Large intestine (tissue), 3 donors: ENCODE measurements at regions not wholly inside any gene's neighbourhood (a gene's known extent, or its start where the extent isn't known, plus 50 kb on each side); places are given as distances from the start of the nearest gene placed in this dataset.

Experiments
- DNase-seq, 2 donors: peaks; one replicate each; pipeline versions ENCODE4 v3.0.0 to v3.0.0-alpha.2; 2013
- H3K27ac ChIP-seq: one replicate; pipeline ENCODE4 v1.5.1; 2013; ENCODE audit warnings: low read length
- H3K27me3 ChIP-seq: 2 replicates; pipeline ENCODE4 v1.6.1; 2013; ENCODE audit warnings: low read length; ENCODE audit not compliant: control insufficient read depth, insufficient read depth
- H3K36me3 ChIP-seq: 2 replicates; pipeline ENCODE4 v1.6.1; 2013; ENCODE audit warnings: low read length; ENCODE audit not compliant: control insufficient read depth, insufficient read depth
- H3K4me1 ChIP-seq: one replicate; pipeline ENCODE4 v1.6.1; 2013; ENCODE audit warnings: low read length; ENCODE audit not compliant: control insufficient read depth, insufficient read depth
- H3K4me3 ChIP-seq: one replicate; pipeline ENCODE4 v1.5.1; 2013; ENCODE audit warnings: low read length
- H3K9me3 ChIP-seq: one replicate; pipeline ENCODE4 v1.6.1; 2013; ENCODE audit warnings: mild to moderate bottlenecking, low read depth, low read length, moderate library complexity; ENCODE audit not compliant: control insufficient read depth
- WGBS: methylation state at CpG from one replicate; pipeline ENCODE4 v1.1.5; 2013; ENCODE audit warnings: low lambda C conversion rate; ENCODE audit not compliant: insufficient coverage; 5-methylcytosine and 5-hydroxymethylcytosine counted together

DNA sequence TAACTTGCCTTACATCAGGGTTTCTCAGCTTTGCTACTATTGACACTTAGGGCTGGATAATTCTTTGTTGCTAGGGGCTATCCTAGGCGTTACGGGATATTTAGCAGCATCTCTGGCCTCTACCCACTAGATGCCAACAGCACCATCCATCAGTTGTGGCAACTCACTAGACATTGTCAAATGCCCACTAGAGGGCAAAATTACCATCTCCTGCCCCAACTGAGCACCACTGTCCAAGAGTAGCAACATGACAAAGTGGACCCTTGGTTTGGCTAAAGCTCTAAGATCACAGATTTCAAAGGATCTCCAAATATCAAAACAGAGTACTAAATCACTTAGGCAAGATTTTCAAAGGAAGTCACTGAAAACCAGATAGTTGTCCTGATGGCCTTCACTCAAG, 251.7 kb upstream of the TBX3 start:
- Histone ChIP-seq H3K27me3 (no peaks in the 10 kb centered on the region), H3K27ac (no peak overlapping the region), H3K36me3 (no peaks in the 10 kb centered on the region), H3K4me3 (no peak overlapping the region), H3K4me1 (no peaks in the 10 kb centered on the region), H3K9me3 (no peaks in the 10 kb centered on the region)
- DNase-seq: no peak
- WGBS: no CpG with 5 or more reads among the region's 2 CpGs

DNA sequence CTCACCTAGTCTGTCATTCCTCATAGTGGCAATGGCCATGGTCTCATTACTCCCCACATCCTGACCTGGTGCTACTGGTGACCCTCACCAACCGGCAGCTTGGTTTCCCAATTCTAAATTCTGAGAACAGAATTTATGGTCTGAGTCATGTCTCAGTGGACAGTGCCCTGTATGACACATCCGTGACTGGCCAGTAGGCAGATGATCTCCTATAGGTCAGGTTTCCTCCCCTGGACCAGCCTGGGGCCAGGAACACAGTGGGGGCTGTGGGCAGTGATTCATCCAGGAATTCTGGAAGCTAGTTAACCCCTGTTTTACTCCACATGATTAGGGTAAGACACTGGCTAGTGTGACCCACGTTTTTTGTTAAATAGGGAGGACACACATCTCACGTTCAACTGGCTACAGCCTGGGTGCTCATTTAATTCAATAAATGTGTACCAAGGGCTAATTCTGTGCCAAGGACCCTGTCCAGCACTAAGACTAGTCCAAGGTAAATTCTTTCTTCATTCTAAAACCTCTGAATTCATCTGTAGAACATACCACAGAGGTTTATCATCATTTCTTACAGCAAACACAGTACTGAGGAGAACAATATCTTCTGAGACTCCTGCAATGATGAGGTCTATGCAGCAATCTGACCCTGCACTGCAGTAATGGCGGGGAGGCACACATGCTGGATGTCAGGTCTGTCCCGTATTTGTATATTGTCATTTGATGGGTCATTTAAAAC, 249.6 kb upstream of the TBX3 start:
- H3K27ac ChIP-seq: no peak overlapping the region
- WGBS: 100% methylated on average over 1 of the region's 6 CpGs
- no peaks in the 10 kb centered on the region for H3K9me3 ChIP-seq
- no peaks in the 10 kb centered on the region for H3K36me3 ChIP-seq
- no peak for DNase-seq
- H3K27me3 ChIP-seq: no peaks in the 10 kb centered on the region
- no peaks in the 10 kb centered on the region for H3K4me1 ChIP-seq
- H3K4me3 ChIP-seq: no peak overlapping the region

DNA sequence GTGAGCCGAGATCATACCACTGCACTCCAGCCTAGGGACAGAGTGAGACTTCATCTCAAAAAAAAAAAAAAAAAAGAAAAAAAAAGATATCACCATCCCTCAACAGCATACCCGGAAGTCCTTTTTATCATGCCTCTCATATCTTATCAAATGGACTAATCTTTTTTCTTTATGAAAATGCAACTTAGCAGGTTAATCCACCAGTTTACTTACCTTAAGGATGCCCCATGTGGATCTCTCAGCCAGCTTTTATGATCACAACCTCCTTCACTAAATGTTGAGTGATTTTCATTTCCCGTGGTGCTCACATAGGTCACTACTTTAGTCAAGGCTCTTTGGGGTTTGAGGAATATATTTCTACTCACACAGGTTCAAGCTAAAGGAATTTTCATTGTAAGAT, 248.8 kb upstream of the TBX3 start:
- H3K9me3 ChIP-seq: no peaks in the 10 kb centered on the region
- WGBS: 70% methylated on average over 2 of the region's 3 CpGs

DNA sequence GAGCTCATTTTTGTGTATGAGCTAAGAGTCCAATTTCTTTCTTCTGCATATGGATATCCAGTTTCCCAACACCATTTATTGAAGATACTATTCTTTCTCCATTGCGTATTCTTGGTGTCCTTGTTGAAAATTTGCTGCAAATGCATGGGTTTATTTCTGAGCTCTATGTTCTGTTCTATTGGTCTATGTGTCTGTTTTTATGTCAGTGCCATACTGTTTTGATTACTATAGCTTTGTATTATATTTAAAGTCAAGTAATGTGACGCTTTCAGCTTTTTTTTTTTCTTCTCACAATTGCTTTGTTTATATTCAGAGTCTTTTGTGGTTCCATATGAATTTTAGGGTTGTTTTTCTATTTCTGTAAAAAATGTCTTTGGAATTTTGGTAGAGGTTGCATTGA, 247.1 kb upstream of the TBX3 start:
- H3K27ac ChIP-seq: no peak overlapping the region
- DNase-seq: no peak
- H3K4me3 ChIP-seq: no peak overlapping the region
- no peaks in the 10 kb centered on the region for H3K9me3 ChIP-seq
- H3K27me3 ChIP-seq: no peaks in the 10 kb centered on the region
- H3K36me3 ChIP-seq: no peaks in the 10 kb centered on the region
- H3K4me1 ChIP-seq: no peaks in the 10 kb centered on the region
- 80% methylated on average over 2 of the region's 2 CpGs for WGBS

More for the DNA sequence above, 248.8 kb upstream of the TBX3 start:
- Histone ChIP-seq H3K4me3 (no peak overlapping the region), H3K4me1 (no peaks in the 10 kb centered on the region), H3K27ac (no peak overlapping the region), H3K27me3 (no peaks in the 10 kb centered on the region), H3K36me3 (no peaks in the 10 kb centered on the region)
- no peak for DNase-seq

DNA sequence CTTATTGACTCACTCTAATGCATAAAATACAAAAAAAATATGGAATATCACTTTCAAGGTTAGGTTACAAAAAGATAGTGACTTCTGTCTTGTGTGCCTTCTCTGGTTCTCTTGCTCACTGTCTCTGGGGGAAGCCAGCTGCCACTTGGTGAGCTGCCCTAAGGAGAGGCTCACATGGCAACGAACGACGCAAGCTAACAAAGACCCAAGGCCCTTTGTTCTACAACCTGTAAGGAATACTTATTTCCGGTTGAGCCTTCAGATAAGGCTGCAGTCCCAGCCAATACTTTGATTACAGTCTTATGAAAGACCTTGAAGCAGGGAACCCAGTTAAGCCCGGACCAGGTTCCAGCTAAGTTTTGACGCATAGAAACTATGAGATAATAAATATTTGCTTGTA, 242.4 kb upstream of the TBX3 start:
- no peaks in the 10 kb centered on the region for H3K9me3 ChIP-seq
- H3K36me3 ChIP-seq: no peaks in the 10 kb centered on the region
- H3K27me3 ChIP-seq: no peaks in the 10 kb centered on the region
- 90% methylated on average over 2 of the region's 6 CpGs for WGBS
- no peaks in the 10 kb centered on the region for H3K4me1 ChIP-seq
- H3K27ac ChIP-seq: no peak overlapping the region
- no peak for DNase-seq
- H3K4me3 ChIP-seq: no peak overlapping the region

DNA sequence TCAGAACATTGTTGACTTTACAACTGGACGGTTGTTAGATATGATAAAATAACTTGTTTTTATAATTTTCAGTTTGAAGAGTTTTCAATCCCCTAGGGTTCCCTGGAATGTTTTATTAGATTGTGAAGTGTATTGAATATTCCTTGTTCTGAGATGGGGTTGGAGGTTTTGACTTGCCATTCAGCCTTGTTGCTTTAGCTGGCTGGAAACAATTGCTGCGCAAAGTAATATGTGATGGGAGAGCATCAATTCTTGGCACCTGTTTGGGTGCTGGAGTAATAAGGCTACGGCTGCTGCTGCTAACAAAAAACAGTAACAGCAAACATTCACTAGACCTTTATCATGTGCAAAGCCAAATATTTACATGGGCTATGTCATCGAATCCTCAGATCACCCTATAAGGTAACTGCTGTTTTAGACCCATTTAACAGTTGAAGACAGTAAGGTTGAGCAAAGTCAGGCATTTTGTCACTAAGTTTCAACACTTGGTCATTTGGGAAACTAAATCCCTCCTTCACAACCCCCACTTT, 241.0 kb upstream of the TBX3 start:
- DNase-seq: no peak
- H3K9me3 ChIP-seq: no peaks in the 10 kb centered on the region
- no peaks in the 10 kb centered on the region for H3K27me3 ChIP-seq
- no peaks in the 10 kb centered on the region for H3K4me1 ChIP-seq
- H3K27ac ChIP-seq: no peak overlapping the region
- H3K4me3 ChIP-seq: no peak overlapping the region
- no CpG with 5 or more reads among the region's 4 CpGs for WGBS
- H3K36me3 ChIP-seq: no peaks in the 10 kb centered on the region

DNA sequence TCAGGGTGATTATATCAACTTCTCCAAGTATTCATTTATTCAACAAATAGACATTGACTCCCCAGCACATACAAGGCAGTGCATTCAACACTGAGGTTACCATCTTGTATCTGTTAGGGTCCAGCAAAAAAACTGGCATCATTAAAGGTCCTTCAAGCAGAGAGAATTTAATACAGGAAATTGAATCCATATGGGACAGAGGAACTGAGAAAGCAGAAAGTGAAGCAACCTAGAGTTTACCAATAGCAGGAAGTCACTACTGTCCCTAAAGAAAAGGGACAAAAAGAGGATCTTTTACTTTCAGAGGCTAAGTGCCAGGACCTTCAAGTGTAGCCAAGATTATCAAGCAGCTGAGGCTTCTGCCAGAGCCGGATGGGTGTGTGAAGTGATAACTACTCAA, 237.8 kb upstream of the TBX3 start:
- H3K27ac ChIP-seq: no peak overlapping the region
- WGBS: no CpG with 5 or more reads among the region's 1 CpG
- no peaks in the 10 kb centered on the region for H3K27me3 ChIP-seq
- no peaks in the 10 kb centered on the region for H3K9me3 ChIP-seq
- no peak for DNase-seq
- H3K36me3 ChIP-seq: no peaks in the 10 kb centered on the region
- no peaks in the 10 kb centered on the region for H3K4me1 ChIP-seq
- no peak overlapping the region for H3K4me3 ChIP-seq

DNA sequence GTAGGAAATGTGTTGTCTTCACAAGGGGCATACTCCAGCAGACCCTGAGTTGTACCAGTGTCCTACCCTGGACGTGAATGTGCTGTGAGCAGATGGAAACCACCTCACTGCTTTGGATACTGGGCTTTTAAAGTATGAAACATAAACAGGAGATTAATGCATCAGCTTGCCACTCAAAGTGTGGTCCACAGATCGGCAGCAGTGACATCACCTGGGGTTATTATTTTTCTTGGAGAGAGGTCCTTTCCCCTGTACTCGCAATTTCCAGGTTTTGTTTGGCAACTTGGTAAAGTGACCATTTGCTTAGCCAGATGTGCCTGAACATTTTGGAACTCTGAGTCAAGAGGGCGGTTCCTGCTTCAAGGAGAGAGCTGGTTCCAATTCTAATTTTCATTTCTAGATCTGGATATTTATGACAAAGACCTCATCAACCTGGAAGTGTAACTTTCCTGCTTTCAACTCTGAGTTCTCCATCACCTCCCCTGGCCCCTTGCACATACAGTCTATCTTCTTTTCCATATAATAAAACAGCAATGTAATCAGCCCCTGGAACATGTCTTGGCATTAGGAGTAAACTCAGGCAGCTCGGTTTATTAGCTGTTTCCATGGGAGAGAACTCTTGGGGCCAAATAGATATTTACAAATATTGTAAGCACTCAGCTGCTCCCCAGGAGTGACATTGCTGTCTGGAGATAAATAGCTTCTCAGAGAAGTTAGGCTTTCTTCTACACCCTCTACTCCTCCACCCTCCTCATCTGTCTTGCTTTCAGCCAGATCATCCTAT, 237.0 kb upstream of the TBX3 start:
- no peaks in the 10 kb centered on the region for H3K9me3 ChIP-seq
- H3K4me3 ChIP-seq: no peak overlapping the region
- no peaks in the 10 kb centered on the region for H3K27me3 ChIP-seq
- DNase-seq: no peak
- H3K27ac ChIP-seq: no peak overlapping the region
- WGBS: no CpG with 5 or more reads among the region's 5 CpGs
- no peaks in the 10 kb centered on the region for H3K36me3 ChIP-seq
- no peaks in the 10 kb centered on the region for H3K4me1 ChIP-seq

DNA sequence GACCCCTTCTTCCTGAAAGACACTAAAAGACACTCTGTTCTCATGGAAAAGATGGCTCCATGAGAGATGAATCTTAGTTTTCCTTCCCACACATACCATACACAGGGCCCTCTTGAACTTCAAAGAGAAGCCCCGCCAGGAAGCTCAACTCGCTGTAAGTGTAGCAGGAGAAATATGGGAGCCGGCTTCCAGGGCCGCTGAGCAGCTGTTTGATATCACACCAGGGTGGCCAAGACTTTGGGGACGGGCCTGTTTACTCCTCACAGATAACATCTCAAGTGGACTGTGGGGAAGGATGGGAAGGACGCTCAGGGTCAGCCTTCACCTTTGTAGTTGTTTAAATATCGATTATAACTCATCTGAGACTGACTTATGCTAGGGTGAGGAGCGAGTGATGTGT, 235.5 kb upstream of the TBX3 start:
- DNase-seq: peak in 1 of 2 donors; percentile 31
- Histone ChIP-seq H3K36me3 (no peaks in the 10 kb centered on the region), H3K27me3 (no peaks in the 10 kb centered on the region), H3K27ac (peak overlapping the region; percentile 26), H3K4me3 (no peak overlapping the region), H3K4me1 (no peaks in the 10 kb centered on the region), H3K9me3 (no peaks in the 10 kb centered on the region)
- whole genome bisulfite sequencing: no CpG with 5 or more reads among the region's 8 CpGs

DNA sequence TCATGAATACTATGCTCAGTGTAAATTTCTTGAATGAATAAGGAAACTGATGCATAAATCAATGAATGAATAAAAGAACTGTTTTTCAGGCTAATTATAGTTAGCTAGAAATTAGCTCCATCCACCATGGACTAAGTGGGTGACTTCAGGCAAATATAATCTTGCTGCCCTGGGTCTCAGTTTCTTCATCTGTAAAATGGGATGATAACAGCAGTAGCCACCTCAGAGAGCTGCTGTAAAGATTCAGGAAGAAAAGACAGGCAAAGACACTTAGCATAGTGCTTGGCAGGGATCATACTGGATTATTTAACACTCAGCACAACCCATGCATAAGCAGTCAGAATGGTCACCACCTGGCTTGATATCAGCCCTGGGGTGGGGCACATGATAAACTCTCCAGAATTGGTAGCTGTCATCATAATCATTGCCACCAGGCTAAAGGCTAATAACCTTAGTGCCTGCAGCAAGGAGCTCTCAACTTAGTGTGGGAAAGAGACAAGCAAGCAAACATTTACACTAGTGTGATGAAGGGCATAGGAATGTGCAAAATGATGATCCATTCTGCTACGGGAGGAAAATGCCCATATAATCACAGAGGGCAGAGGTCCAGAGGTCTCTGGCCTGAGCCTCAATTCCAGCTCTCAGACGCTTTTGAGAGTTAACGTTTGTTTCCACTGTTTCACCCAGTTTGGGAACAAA, 234.7 kb upstream of the TBX3 start:
- DNase-seq: peak; percentile 65 to 66
- 40% methylated on average over 1 of the region's 3 CpGs for WGBS

More for the DNA sequence above, 234.7 kb upstream of the TBX3 start:
- no peaks in the 10 kb centered on the region for H3K27me3 ChIP-seq
- no peaks in the 10 kb centered on the region for H3K4me1 ChIP-seq
- no peaks in the 10 kb centered on the region for H3K9me3 ChIP-seq
- peak overlapping the region; percentile 26 for H3K27ac ChIP-seq
- H3K36me3 ChIP-seq: no peaks in the 10 kb centered on the region
- no peak overlapping the region for H3K4me3 ChIP-seq
